Astrocyte of the cerebellum (primary cell): ENCODE measurements at regions not wholly inside any gene's neighbourhood (a gene's known extent, or its start where the extent isn't known, plus 50 kb on each side); places are given as distances from the start of the nearest gene placed in this dataset.

Experiments used
- DNase-seq: peaks from one replicate; pipeline ENCODE4 v3.0.0-alpha.2; 2011; ENCODE audit warnings: low read depth
- H3K4me3 ChIP-seq: 2 replicates; pipeline ENCODE4 v1.5.1; 2011; ENCODE audit warnings: mild to moderate bottlenecking, low read depth, low read length, moderate library complexity
- CTCF ChIP-seq: IDR thresholded peaks from 2 replicates; pipeline ENCODE4 v1.5.1; 2012; ENCODE audit warnings: low read length, low read depth, moderate library complexity, mild to moderate bottlenecking; ENCODE audit errors: missing control alignments
- in situ Hi-C: cut with HindIII; loops from 2 replicates; pipeline ENCODE4 v1.10.0; 2017; ENCODE audit warnings: low sequenced_read_pairs

GRCh38 chr18:4823091-4823490 is 368.0 kb upstream of the DLGAP1 start:
- in situ Hi-C loops, result no loop called here
- H3K4me3 ChIP-seq, result no peak overlapping the region
- TF ChIP-seq CTCF, result no peak
- no peak for DNase-seq

GRCh38 chr18:4821801-4822200 is 366.7 kb upstream of the DLGAP1 start:
- no peak for DNase-seq
- H3K4me3 ChIP-seq, result no peak overlapping the region
- in situ Hi-C loops, result no loop called here
- TF ChIP-seq CTCF, result no peak

- TF ChIP-seq CTCF, result no peak
- DNase-seq, result no peak
- in situ Hi-C loops, result no loop called here
Observed at GRCh38 chr18:4817665-4818064, 362.6 kb upstream of the DLGAP1 start.

GRCh38 chr18:4813708-4814107 is 358.6 kb upstream of the DLGAP1 start:
- DNase-seq, result no peak
- H3K4me3 ChIP-seq, result no peak overlapping the region
- in situ Hi-C loops, result no loop called here
- no peak for TF ChIP-seq CTCF

More at GRCh38 chr18:4817665-4818064, 362.6 kb upstream of the DLGAP1 start:
- no peak overlapping the region for H3K4me3 ChIP-seq

GRCh38 chr18:4808891-4809290 is 353.8 kb upstream of the DLGAP1 start:
- no peak for DNase-seq
- in situ Hi-C loops, result no loop called here
- TF ChIP-seq CTCF, result no peak
- no peak overlapping the region for H3K4me3 ChIP-seq

- no peak overlapping the region for H3K4me3 ChIP-seq
- in situ Hi-C loops, result no loop called here
- no peak for TF ChIP-seq CTCF
- DNase-seq, result no peak
Observed at GRCh38 chr18:4807604-4808293, 352.6 kb upstream of the DLGAP1 start.
